K562 (cell line): ENCODE measurements at regions not wholly inside any gene's neighbourhood (a gene's known extent, or its start where the extent isn't known, plus 50 kb on each side); places are given as distances from the start of the nearest gene placed in this dataset.
A peak's percentile ranks its signal among the peaks of the same experiment; 100 is the strongest.
"Not testable (repeated sequence)": the region's sequence is repeated elsewhere in the genome, so short reads cannot be mapped to it uniquely, and the experiment has no call there.

Experiments used
- ATAC-seq: fragments of 200-7000 bp; cut with Tn5 transposase; 3 replicates; pipeline ENCODE4 v1.9.1; 2020; ENCODE audit warnings: moderate library complexity
- BruUV-seq: library from RNA; stranded (reverse); fragments of 400-500 nt; replicated peaks from 2 replicates; lab custom pipeline; 2021; lab: Mats Ljungman, UMichigan
- CTCF ChIA-PET: fragments of 300-600 bp; formaldehyde crosslinking; extraction: SDS; loops from one replicate; lab custom pipeline; 2021; ENCODE audit warnings: low intra/inter-chr PET ratio; lab: Yijun Ruan, JAX
- POLR2A ChIA-PET: fragments of 300-600, 350-650 bp; sonication (Branson Sonifier 250); formaldehyde crosslinking; extraction: SDS; loops from one replicate; lab custom pipeline; 2021; ENCODE audit warnings: antibody characterized with exemption, inconsistent platforms; lab: Yijun Ruan, JAX
- DNase-seq, 4 experiments: peaks; one replicate each; pipeline versions ENCODE4 v3.0.0 to v3.0.0-alpha.2; 2011 to 2018; ENCODE audit warnings: low spot score in 3 of 4, mixed read lengths in 3 of 4; ENCODE audit errors: extremely low read depth in 1 of 4
- FAIRE-seq: peaks from 2 replicates; lab custom pipeline; 2011; peaks lifted over from hg19 to GRCh38; lab: Jason Lieb, UNC
- H2AFZ ChIP-seq: 2 replicates; pipeline ENCODE4 v1.6.0; 2011; ENCODE audit warnings: low read depth, low read length, control low read depth, inconsistent platforms
- H3K27ac ChIP-seq: fragments of 200-600 bp; 3 replicates; pipeline ENCODE4 v1.8.0; 2011; ENCODE audit warnings: low read depth, mild to moderate bottlenecking, control low read depth, inconsistent platforms, low read length, moderate library complexity, mixed read lengths; ENCODE audit errors: extremely low read depth
- H3K27me3 ChIP-seq, 2 experiments: fragments of 300-600 bp in 1 of 2; 2 replicates in 1 of 2; 3 replicates in 1 of 2; pipeline versions ENCODE4 v1.6.0 to v1.8.0; 2011; ENCODE audit warnings: inconsistent platforms in 2 of 2, low read length in 2 of 2, mild to moderate bottlenecking in 1 of 2, mixed read lengths in 1 of 2, moderate library complexity in 1 of 2; ENCODE audit not compliant: control insufficient read depth in 2 of 2, insufficient read depth in 2 of 2
- H3K36me3 ChIP-seq: fragments of 300-600 bp; 3 replicates; pipeline ENCODE4 v1.8.0; 2011; ENCODE audit warnings: mild to moderate bottlenecking, low read length, inconsistent platforms; ENCODE audit not compliant: control insufficient read depth, insufficient read depth
- H3K4me1 ChIP-seq, 2 experiments: fragments of 200-600 bp in 1 of 2; replicated peaks in 1 of 2; 2 replicates in 1 of 2; 3 replicates in 1 of 2; pipeline versions ENCODE4 v1.5.1 to v1.8.0; 2011; ENCODE audit warnings: inconsistent platforms in 2 of 2, low read length in 2 of 2, mild to moderate bottlenecking in 1 of 2, mixed read lengths in 1 of 2, moderate library complexity in 1 of 2; ENCODE audit not compliant: control insufficient read depth in 2 of 2, insufficient read depth in 2 of 2
- H3K4me2 ChIP-seq: 2 replicates; pipeline ENCODE4 v1.6.1; 2011; ENCODE audit warnings: low read length, control low read depth, inconsistent platforms, mixed read lengths; ENCODE audit not compliant: insufficient read depth
- H3K4me3 ChIP-seq: fragments of 200-600 bp; sonication (generic), shearing (Covaris generic); 2 replicates; pipeline ENCODE4 v1.5.1; 2016; ENCODE audit warnings: control low read depth, inconsistent platforms
- H3K79me2 ChIP-seq: fragments of 200-600 bp; 3 replicates; pipeline ENCODE4 v1.8.0; 2011; ENCODE audit warnings: low read length, inconsistent platforms; ENCODE audit not compliant: control insufficient read depth, insufficient read depth
- H3K9ac ChIP-seq, 2 experiments: 2 replicates each; pipeline versions ENCODE4 v1.6.0 to v1.6.1; 2011; ENCODE audit warnings: low read depth in 2 of 2, low read length in 2 of 2, control low read depth in 1 of 2, inconsistent platforms in 1 of 2, mild to moderate bottlenecking in 1 of 2, mixed read lengths in 1 of 2; ENCODE audit not compliant: insufficient read depth in 1 of 2
- H3K9me1 ChIP-seq: one replicate; pipeline ENCODE4 v1.6.0; 2011; ENCODE audit warnings: inconsistent platforms, mild to moderate bottlenecking, low read length, moderate library complexity; ENCODE audit not compliant: control insufficient read depth, insufficient read depth
- H3K9me3 ChIP-seq: replicated peaks from 2 replicates; pipeline ENCODE4 v1.5.1; 2011; ENCODE audit warnings: low read depth, low read length, inconsistent platforms; ENCODE audit not compliant: control insufficient read depth, insufficient read depth
- H4K20me1 ChIP-seq: replicated peaks from 2 replicates; pipeline ENCODE4 v1.6.1; 2011; ENCODE audit warnings: low read length, inconsistent platforms, mixed read lengths; ENCODE audit not compliant: control insufficient read depth, insufficient read depth
- RAD21 ChIP-seq, 2 experiments: fragments of 250-450 bp in 1 of 2; fragments of 450-650 bp in 1 of 2; sonication (Bioruptor Pico) in 1 of 2; formaldehyde crosslinking in 1 of 2; IDR thresholded peaks in 1 of 2; conservative IDR thresholded peaks in 1 of 2; 2 replicates each; pipeline versions ENCODE4 v1.4.0 to v1.8.0; 2020 to 2022; ENCODE audit warnings: mild to moderate bottlenecking in 2 of 2, moderate library complexity in 1 of 2
- WGBS: fragments of 100-300 bp; shearing (Covaris generic); methylation state at CpG from one replicate; pipeline ENCODE4 v1.1.6; 2016; ENCODE audit warnings: low coverage, mixed read lengths; ENCODE audit not compliant: insufficient coverage; ENCODE audit errors: missing lambda C conversion rate; 5-methylcytosine and 5-hydroxymethylcytosine counted together
- in situ Hi-C: fragments of 300-500 bp; cut with MboI; formaldehyde crosslinking; loops from 4 replicates; pipeline ENCODE4 v1.15.0; 2018; ENCODE audit warnings: inconsistent platforms, mixed read lengths
- intact Hi-C: fragments of 100-400 bp; cut with micrococcal nuclease; formaldehyde crosslinking; loops from 2 replicates; pipeline ENCODE4 v1.14.2; 2022
- TF ChIP-seq, protein P1 (sequence below), 3 experiments: IDR thresholded peaks in 2 of 3; conservative IDR thresholded peaks in 1 of 3; 2 replicates each; pipeline ENCODE4 v1.5.1; 2011 to 2012; ENCODE audit warnings: low read length in 3 of 3, mild to moderate bottlenecking in 3 of 3, control low read depth in 2 of 3, improper control_type of control experiment in 1 of 3, inconsistent platforms in 1 of 3, low read depth in 1 of 3, mixed read lengths in 1 of 3, moderate library complexity in 1 of 3; ENCODE audit not compliant: insufficient read depth in 2 of 3

DNA sequence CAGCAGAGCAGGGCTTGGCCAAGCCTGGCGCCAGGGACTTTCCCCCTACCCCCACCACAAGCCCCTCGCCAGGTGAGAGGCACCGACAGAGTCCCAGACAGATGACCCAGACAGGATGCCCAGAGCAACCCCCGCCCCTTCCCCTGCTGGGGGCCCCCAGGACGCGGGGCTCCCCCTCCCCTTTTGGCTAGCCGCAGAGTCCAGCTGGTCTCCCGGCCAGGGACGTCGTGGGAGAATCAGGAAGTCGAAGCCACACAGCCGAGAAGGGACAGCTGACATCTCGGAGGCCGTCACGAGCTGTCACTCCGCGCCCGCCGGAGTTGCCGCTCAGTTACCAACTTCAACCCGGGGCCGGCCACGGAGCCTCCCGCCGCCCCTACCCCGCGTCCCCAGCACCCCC is 84.6 kb upstream of the FRG2C start:
- H4K20me1 ChIP-seq, H3K4me2 ChIP-seq, H3K4me3 ChIP-seq, H3K36me3 ChIP-seq, DNase-seq, H3K9ac ChIP-seq, in situ Hi-C loops, H2AFZ ChIP-seq, H3K27me3 ChIP-seq, H3K9me1 ChIP-seq, H3K9me3 ChIP-seq, BruUV-seq, ATAC-seq, H3K4me1 ChIP-seq, H3K79me2 ChIP-seq, FAIRE-seq, H3K27ac ChIP-seq, intact Hi-C loops: not testable (repeated sequence)
- WGBS: no CpG with 5 or more reads among the region's 27 CpGs
- ChIA-PET CTCF (interaction anchor here (0.7 kb wide), 1 partner anchor 58 kb away, joined by 3 read pairs; no protein-coding TSS in a partner anchor), POLR2A (interaction anchor here (0.6 kb wide), 1 partner anchor 215 kb away, joined by 3 read pairs; no protein-coding TSS in a partner anchor)

DNA sequence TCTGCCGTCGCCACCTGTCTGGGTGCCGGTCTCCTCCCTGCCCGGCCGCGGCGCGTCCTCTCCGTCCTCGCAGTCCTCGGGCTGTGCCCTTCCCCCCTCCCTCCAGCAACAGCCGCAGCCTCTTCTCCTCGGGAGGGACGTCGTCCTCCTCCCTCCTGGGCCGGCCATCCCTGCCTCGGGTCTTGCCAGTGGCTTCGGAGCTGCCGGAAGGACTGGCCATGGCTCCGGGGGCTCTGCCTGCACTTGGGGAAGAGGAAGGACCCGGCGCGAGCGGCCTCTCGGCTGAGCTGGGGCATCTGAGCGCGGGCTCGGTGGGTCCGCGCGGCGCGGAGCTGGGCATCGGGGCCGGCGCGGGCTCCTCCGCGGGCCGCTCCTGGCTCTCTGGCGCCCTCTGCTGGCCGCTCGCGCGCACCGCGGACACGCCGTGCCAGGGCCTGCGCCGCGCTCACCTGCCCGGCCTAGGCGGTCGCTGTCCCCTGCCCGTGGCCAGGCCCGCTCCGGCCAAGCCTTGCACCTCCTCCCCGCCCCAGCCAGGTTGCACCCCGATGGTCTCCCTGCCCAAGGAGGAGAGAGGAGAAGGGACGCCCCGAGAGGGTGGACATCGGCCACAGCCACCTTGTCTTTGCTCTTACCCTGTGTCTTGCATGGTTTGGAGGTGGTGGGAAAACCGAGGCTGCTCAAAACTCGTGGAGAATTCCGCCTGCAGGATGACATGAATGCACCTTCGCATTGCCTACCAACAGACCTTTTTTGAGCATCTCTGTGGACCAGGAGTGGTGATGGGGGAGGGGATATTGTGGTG is 83.9 kb upstream of the FRG2C start:
- in situ Hi-C loops, H3K27me3 ChIP-seq, H3K4me1 ChIP-seq, H3K27ac ChIP-seq, H3K4me3 ChIP-seq, intact Hi-C loops, FAIRE-seq, BruUV-seq, H3K9ac ChIP-seq, H3K9me1 ChIP-seq, H3K79me2 ChIP-seq, H3K4me2 ChIP-seq, POLR2A ChIA-PET, H2AFZ ChIP-seq, H3K9me3 ChIP-seq, H4K20me1 ChIP-seq, H3K36me3 ChIP-seq: not testable (repeated sequence)
- ATAC-seq: peak; percentile 59; the same call in 1 of the 3 replicates
- DNase-seq: peak; percentile 2 to 35 (median 20)
- WGBS: 0% methylated on average over 8 of the region's 67 CpGs
- peak in 1 of 2 experiments; percentile 53; a peak in 3 of 4 replicates for TF ChIP-seq RAD21 (CRISPR knock-in tag; conservative IDR thresholded peaks at IDR 0.05 in 1 of 2, IDR thresholded peaks at IDR 0.05 in 1 of 2)
- TF ChIP-seq, protein P1, sequence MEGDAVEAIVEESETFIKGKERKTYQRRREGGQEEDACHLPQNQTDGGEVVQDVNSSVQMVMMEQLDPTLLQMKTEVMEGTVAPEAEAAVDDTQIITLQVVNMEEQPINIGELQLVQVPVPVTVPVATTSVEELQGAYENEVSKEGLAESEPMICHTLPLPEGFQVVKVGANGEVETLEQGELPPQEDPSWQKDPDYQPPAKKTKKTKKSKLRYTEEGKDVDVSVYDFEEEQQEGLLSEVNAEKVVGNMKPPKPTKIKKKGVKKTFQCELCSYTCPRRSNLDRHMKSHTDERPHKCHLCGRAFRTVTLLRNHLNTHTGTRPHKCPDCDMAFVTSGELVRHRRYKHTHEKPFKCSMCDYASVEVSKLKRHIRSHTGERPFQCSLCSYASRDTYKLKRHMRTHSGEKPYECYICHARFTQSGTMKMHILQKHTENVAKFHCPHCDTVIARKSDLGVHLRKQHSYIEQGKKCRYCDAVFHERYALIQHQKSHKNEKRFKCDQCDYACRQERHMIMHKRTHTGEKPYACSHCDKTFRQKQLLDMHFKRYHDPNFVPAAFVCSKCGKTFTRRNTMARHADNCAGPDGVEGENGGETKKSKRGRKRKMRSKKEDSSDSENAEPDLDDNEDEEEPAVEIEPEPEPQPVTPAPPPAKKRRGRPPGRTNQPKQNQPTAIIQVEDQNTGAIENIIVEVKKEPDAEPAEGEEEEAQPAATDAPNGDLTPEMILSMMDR (IDR thresholded peaks at IDR 0.05 in 2 of 3, conservative IDR thresholded peaks at IDR 0.05 in 1 of 3; ENCODE audit: insufficient read depth in 2 of 3, low read depth in 1 of 3, low read length in 3 of 3): peak; percentile 7 to 38 (median 22); a peak in 1 of 6 replicates
- CTCF ChIA-PET: interaction anchor here (0.7 kb wide), 1 partner anchor 58 kb away, joined by 3 read pairs; no protein-coding TSS in a partner anchor

DNA sequence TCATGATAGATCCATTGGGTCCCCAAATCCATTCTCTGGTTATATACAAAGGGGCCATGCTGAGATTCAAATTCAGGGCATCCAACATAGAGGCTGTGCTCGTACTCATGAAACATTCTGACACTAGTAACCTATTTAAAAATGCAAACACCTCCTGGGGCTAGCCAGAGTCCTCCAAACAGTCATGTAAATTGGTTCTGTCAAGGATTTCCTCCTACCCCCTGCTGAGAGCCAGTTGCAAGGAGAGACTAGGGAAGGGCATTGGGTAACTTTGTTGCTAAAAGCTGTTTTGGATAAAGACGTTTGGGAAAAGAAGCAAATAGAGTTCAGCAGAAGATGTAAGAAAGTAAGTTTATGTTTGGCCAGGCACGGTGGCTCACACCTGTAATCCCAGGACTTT is 81.6 kb upstream of the FRG2C start:
- in situ Hi-C loops, H2AFZ ChIP-seq, H3K9me1 ChIP-seq, H3K4me2 ChIP-seq, H3K4me3 ChIP-seq, H3K9me3 ChIP-seq, ATAC-seq, POLR2A ChIA-PET, CTCF ChIA-PET, BruUV-seq, H3K36me3 ChIP-seq, H3K9ac ChIP-seq, DNase-seq, H4K20me1 ChIP-seq, intact Hi-C loops, H3K79me2 ChIP-seq, H3K4me1 ChIP-seq, H3K27ac ChIP-seq, FAIRE-seq, H3K27me3 ChIP-seq: not testable (repeated sequence)
- 0% methylated on average over 1 of the region's 3 CpGs for WGBS
